Pancreas (tissue), 10 donors: ENCODE measurements at regions not wholly inside any gene's neighbourhood (a gene's known extent, or its start where the extent isn't known, plus 50 kb on each side); places are given as distances from the start of the nearest gene placed in this dataset.

ENCODE experiments used
- ATAC-seq, 4 donors: fragments of 200-7000 bp; cut with Tn5 transposase; one replicate each; pipeline versions ENCODE4 v1.8.0 to v1.9.1; 2020; ENCODE audit warnings: mild to moderate bottlenecking in 4 of 4, moderate library complexity in 4 of 4
- DNase-seq, 6 donors: peaks; one replicate each; pipeline ENCODE4 v3.0.0-alpha.2; 2020
- FAIRE-seq: peaks from 2 replicates; lab custom pipeline; 2012; peaks lifted over from hg19 to GRCh38; lab: Jason Lieb, UNC
- H3K27ac ChIP-seq, 4 donors: fragments of 200-600 bp; sonication (generic); 1 replicate in 3 of 4; 2 replicates in 1 of 4; pipeline versions ENCODE4 v1.5.0 to v1.8.0; 2020
- H3K27me3 ChIP-seq, 4 donors: fragments of 200-600 bp; one replicate each; pipeline ENCODE4 v1.8.0; 2021
- H3K36me3 ChIP-seq, 3 donors: fragments of 200-600 bp; sonication (generic) in 1 of 3; one replicate each; pipeline versions ENCODE4 v1.5.0 to v1.8.0; 2020 to 2021
- H3K4me1 ChIP-seq, 3 donors: fragments of 200-600 bp; one replicate each; pipeline ENCODE4 v1.8.0; 2021
- H3K4me3 ChIP-seq, 4 donors: fragments of 200-600 bp; sonication (generic) in 2 of 4; one replicate each; pipeline versions ENCODE4 v1.5.0 to v1.8.0; 2020 to 2021
- H3K9me3 ChIP-seq, 4 donors: fragments of 200-600 bp; one replicate each; pipeline ENCODE4 v1.8.0; 2021
- CTCF ChIP-seq, 4 donors: fragments of 200-600 bp; sonication (generic) in 3 of 4; IDR thresholded peaks; one replicate each; pipeline versions ENCODE4 v1.5.0 to v1.8.0; 2021; ENCODE audit warnings: antibody characterized with exemption in 4 of 4
- WGBS, 2 donors: extraction: QIAGEN DNeasy Blood & Tissue Kit; methylation state at CpG; one replicate each; pipeline ENCODE4 v1.1.7; 2013; 5-methylcytosine and 5-hydroxymethylcytosine counted together
- intact Hi-C, 3 donors: fragments of 100-400 bp; cut with DNase I; formaldehyde crosslinking; loops; one replicate each; pipeline versions ENCODE4 v1.11.1 to v1.14.2; 2022
- donor health status: healthy with polysubstance abuse.
- donor health status: DM: no; HTN: no; CAD: no; lungs with moderate emphysema.
- donor health status: DM: no; HTN: no; CAD: no.
- donor health status: control.
- donor health status: control.
- donor health status: Bipolar disorder and iron deficiency.
- donor health status: DM: yes; HTN: yes; CAD: no.
- donor health status: DM: no; HTN: no; CAD: no.
- donor health status: DM: no; HTN: no; CAD: no.
- donor health status: DM: yes; HTN: yes; CAD: no.

DNA sequence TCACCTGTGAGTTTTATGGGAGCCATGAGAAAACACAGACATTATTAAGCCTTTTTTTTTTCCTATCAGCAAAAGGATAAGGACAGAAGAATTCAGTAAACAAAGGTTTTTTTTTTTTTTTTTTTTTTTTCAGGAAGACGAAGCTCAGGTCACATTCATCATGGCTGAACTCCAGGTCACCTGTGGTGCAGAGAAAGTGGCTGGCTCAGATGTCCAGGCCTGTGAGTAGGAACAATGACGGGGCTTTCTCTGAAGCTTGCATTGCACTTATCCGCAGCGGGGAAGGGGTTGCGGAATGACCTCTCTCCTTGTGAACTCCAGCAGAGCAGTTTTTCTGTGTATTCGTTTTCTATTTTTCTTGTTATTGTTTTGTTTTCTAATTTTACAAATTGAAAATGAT, 759.6 kb upstream of the TMEM132C start:
- WGBS, 2 donors = 60 to 62% methylated on average over 6 of the region's 6 CpGs
- Histone ChIP-seq H3K27ac (no peak overlapping the region), H3K4me1 (no peaks in the 10 kb centered on the region), H3K4me3 (no peak overlapping the region), H3K27me3 (peaks cover 0 to 3% (median 0%) of the 10 kb centered on the region in 4 donors), H3K9me3 (no peaks in the 10 kb centered on the region), H3K36me3 (no peaks in the 10 kb centered on the region)
- FAIRE-seq = no peak
- intact Hi-C loops = no loop called here
- TF ChIP-seq CTCF (IDR thresholded peaks at IDR 0.05) = no peak
- no peak for ATAC-seq
- no peak for DNase-seq

DNA sequence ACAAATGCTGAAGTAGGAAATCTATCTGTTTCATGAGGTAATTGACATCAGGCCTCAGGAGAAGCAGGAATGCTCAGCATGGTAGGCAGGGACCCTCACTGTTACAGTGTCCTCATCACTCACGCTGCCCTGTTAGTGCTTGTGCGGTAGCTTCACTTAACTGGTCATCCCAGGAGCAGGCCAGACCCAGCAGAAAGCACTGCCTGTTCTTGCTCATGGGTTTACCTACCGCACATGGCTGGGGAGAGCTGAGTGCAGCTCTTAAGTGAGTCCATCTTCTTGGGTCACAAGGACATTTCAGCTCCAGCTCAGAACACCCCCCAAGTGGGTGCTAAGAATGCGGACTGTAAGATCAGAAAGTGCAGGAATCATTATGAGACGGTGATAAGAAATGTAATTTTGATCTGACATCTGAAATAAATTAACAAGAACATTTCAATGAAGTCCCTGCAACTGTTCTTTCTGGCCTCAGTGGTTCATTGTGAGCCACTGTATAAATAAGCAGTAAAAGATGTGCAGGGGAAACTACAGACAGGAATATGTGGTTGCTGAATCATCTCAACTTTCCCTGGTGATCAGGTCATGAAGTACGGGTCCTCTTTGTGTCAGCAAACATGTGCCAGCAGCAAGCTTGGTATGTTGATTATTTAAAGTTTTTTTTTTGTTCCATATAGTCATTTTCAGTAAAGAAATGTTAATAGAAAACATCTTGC, 757.7 kb upstream of the TMEM132C start:
- DNase-seq = no peak
- WGBS, 2 donors = 65 to 74% methylated on average over 6 of the region's 6 CpGs
- intact Hi-C loops = no loop called here

DNA sequence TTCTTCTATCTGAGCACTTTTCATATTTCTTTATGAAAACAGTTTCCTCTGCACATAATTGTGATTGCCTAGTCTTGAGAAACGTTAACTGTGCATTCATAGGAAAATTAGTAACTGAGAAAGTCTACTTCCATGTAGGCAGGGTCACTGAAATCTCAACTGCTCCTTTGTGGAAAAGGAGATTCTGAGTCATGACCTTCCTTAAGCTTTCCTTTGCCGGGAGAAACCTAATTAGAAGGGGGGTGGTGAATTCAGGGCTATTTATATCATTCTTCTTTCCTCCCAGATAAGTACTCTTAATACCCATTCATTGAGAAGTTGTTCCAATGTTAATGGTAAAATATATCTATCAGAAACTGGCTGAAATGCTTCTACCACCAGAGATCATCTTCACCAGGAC, 751.0 kb upstream of the TMEM132C start:
- H3K27me3 ChIP-seq = no peaks in the 10 kb centered on the region
- no peak overlapping the region for H3K27ac ChIP-seq
- intact Hi-C loops = no loop called here
- H3K9me3 ChIP-seq = no peaks in the 10 kb centered on the region
- no peak for TF ChIP-seq CTCF (IDR thresholded peaks at IDR 0.05)
- WGBS, 2 donors = 25 to 41% methylated on average over 2 of the region's 2 CpGs
- ATAC-seq (no peak), FAIRE-seq (no peak), DNase-seq (no peak)
- H3K4me3 ChIP-seq = no peak overlapping the region
- no peaks in the 10 kb centered on the region for H3K4me1 ChIP-seq
- H3K36me3 ChIP-seq = no peaks in the 10 kb centered on the region

More for the DNA sequence above, 757.7 kb upstream of the TMEM132C start:
- FAIRE-seq = no peak
- Histone ChIP-seq H3K4me1 (no peaks in the 10 kb centered on the region), H3K27ac (no peak overlapping the region), H3K27me3 (peaks cover 0 to 3% (median 0%) of the 10 kb centered on the region in 4 donors), H3K36me3 (no peaks in the 10 kb centered on the region), H3K4me3 (no peak overlapping the region), H3K9me3 (no peaks in the 10 kb centered on the region)
- no peak for ATAC-seq
- TF ChIP-seq CTCF (IDR thresholded peaks at IDR 0.05) = no peak

DNA sequence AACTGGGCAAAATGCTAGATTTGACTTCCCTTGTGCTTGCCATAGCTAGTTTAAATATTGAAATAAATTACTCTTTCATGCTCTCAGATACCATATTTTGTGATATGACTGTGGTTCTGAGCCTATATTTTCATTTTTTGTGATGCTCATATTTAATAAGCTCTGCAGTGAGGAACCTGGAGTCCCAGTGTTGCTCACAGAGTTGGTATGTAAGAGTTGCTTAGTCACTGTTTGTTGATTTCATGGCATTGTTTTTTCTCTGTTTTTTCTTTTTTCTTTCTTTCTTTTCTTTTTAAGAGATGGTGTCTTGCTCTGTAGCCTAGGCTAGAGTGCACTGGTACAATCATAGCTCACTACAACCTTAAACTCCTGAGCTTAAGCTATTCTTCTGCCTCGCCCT, 750.5 kb upstream of the TMEM132C start:
- WGBS, 2 donors = 78 to 84% methylated on average over 1 of the region's 1 CpG
- DNase-seq (no peak), ATAC-seq (no peak), FAIRE-seq (no peak)
- no peak overlapping the region for H3K4me3 ChIP-seq
- H3K27me3 ChIP-seq = no peaks in the 10 kb centered on the region
- no peaks in the 10 kb centered on the region for H3K9me3 ChIP-seq
- TF ChIP-seq CTCF (IDR thresholded peaks at IDR 0.05) = no peak
- H3K4me1 ChIP-seq = no peaks in the 10 kb centered on the region
- H3K27ac ChIP-seq = no peak overlapping the region
- H3K36me3 ChIP-seq = no peaks in the 10 kb centered on the region
- intact Hi-C loops = no loop called here

- no peaks in the 10 kb centered on the region for H3K36me3 ChIP-seq
- intact Hi-C loops = no loop called here
- H3K27me3 ChIP-seq = no peaks in the 10 kb centered on the region
- H3K9me3 ChIP-seq = no peaks in the 10 kb centered on the region
- no peak for TF ChIP-seq CTCF (IDR thresholded peaks at IDR 0.05)
- no peak for FAIRE-seq
- no peak overlapping the region for H3K27ac ChIP-seq
- no peak for ATAC-seq
- DNase-seq = no peak
- 27 to 32% methylated on average over 2 of the region's 2 CpGs for WGBS, 2 donors
- no peaks in the 10 kb centered on the region for H3K4me1 ChIP-seq
- H3K4me3 ChIP-seq = no peak overlapping the region
These were observed 747.2 kb upstream of the TMEM132C start for GRCh38 chr12:127519779-127520178.
